H9 (cell line): ENCODE measurements at regions not wholly inside any gene's neighbourhood (a gene's known extent, or its start where the extent isn't known, plus 50 kb on each side); places are given as distances from the start of the nearest gene placed in this dataset.

Experiments used
- DNase-seq: peaks from one replicate; pipeline ENCODE4 v3.0.0-alpha.2; 2017
- H2AFZ ChIP-seq: one replicate; pipeline ENCODE4 v1.6.1; 2013; ENCODE audit warnings: mild to moderate bottlenecking, low read length, control low read depth, moderate library complexity
- H2AK5ac ChIP-seq: 2 replicates; pipeline ENCODE4 v1.6.1; 2013; ENCODE audit warnings: low read length, control low read depth, mixed read lengths; ENCODE audit not compliant: insufficient read length
- H2BK120ac ChIP-seq: one replicate; pipeline ENCODE4 v1.6.1; 2013; ENCODE audit warnings: low read depth, mild to moderate bottlenecking, low read length, control low read depth, inconsistent platforms; ENCODE audit not compliant: poor library complexity, severe bottlenecking
- H2BK12ac ChIP-seq: 2 replicates; pipeline ENCODE4 v1.6.1; 2013; ENCODE audit warnings: low read length, control low read depth, mixed read lengths, low read depth; ENCODE audit not compliant: insufficient read length
- H2BK15ac ChIP-seq: 2 replicates; pipeline ENCODE4 v1.6.1; 2013; ENCODE audit warnings: low read depth, low read length, control low read depth
- H2BK20ac ChIP-seq: one replicate; pipeline ENCODE4 v1.6.1; 2013; ENCODE audit warnings: low read depth, mild to moderate bottlenecking, low read length, control low read depth, inconsistent platforms; ENCODE audit not compliant: poor library complexity, severe bottlenecking
- H2BK5ac ChIP-seq: 2 replicates; pipeline ENCODE4 v1.6.1; 2013; ENCODE audit warnings: low read length, control low read depth, mixed read lengths; ENCODE audit not compliant: insufficient read length
- H3K14ac ChIP-seq: 2 replicates; pipeline ENCODE4 v1.6.1; 2013; ENCODE audit warnings: low read length, control low read depth; ENCODE audit not compliant: insufficient read depth
- H3K18ac ChIP-seq: 2 replicates; pipeline ENCODE4 v1.6.1; 2013; ENCODE audit warnings: low read depth, mild to moderate bottlenecking, mixed read lengths, low read length, control low read depth; ENCODE audit not compliant: insufficient read length
- H3K23ac ChIP-seq: 2 replicates; pipeline ENCODE4 v1.6.1; 2013; ENCODE audit warnings: low read length, control low read depth, mixed read lengths, low read depth; ENCODE audit not compliant: insufficient read length
- H3K23me2 ChIP-seq: 2 replicates; pipeline ENCODE4 v1.6.1; 2013; ENCODE audit warnings: low read depth, mild to moderate bottlenecking, mixed read lengths, low read length, control low read depth; ENCODE audit not compliant: insufficient read length, poor library complexity, severe bottlenecking
- H3K27ac ChIP-seq: 2 replicates; pipeline ENCODE4 v1.5.1; 2013; ENCODE audit warnings: low read length, control low read depth, mixed read lengths, low read depth; ENCODE audit not compliant: insufficient read length
- H3K27me3 ChIP-seq: 2 replicates; pipeline ENCODE4 v1.6.1; 2013; ENCODE audit warnings: low read length, control low read depth, inconsistent platforms; ENCODE audit not compliant: insufficient read depth
- H3K4ac ChIP-seq: 2 replicates; pipeline ENCODE4 v1.6.1; 2013; ENCODE audit warnings: low read depth, mild to moderate bottlenecking, control low read depth, inconsistent platforms, low read length, moderate library complexity
- H3K4me1 ChIP-seq: 2 replicates; pipeline ENCODE4 v1.6.1; 2013; ENCODE audit warnings: low read length, control low read depth, inconsistent platforms; ENCODE audit not compliant: insufficient read depth
- H3K4me2 ChIP-seq: 2 replicates; pipeline ENCODE4 v1.6.1; 2013; ENCODE audit warnings: low read length, control low read depth, mixed read lengths; ENCODE audit not compliant: insufficient read length, insufficient read depth
- H3K56ac ChIP-seq: 2 replicates; pipeline ENCODE4 v1.6.1; 2013; ENCODE audit warnings: low read depth, mild to moderate bottlenecking, mixed read lengths, low read length, control low read depth; ENCODE audit not compliant: insufficient read length
- H3K79me1 ChIP-seq: 2 replicates; pipeline ENCODE4 v1.6.1; 2013; ENCODE audit warnings: low read depth, mild to moderate bottlenecking, moderate library complexity, low read length, control low read depth, inconsistent platforms; ENCODE audit not compliant: insufficient read depth, poor library complexity, severe bottlenecking
- H3K79me2 ChIP-seq: 2 replicates; pipeline ENCODE4 v1.6.1; 2013; ENCODE audit warnings: low read length, control low read depth, inconsistent platforms; ENCODE audit not compliant: insufficient read depth
- H3K9ac ChIP-seq: 2 replicates; pipeline ENCODE4 v1.6.1; 2013; ENCODE audit warnings: low read length, control low read depth, mixed read lengths; ENCODE audit not compliant: insufficient read length; ENCODE audit errors: extremely low read depth
- H3K9me3 ChIP-seq: one replicate; pipeline ENCODE4 v1.6.1; 2013; ENCODE audit warnings: low read depth, low read length, inconsistent platforms; ENCODE audit not compliant: control insufficient read depth
- H3T11ph ChIP-seq: one replicate; pipeline ENCODE4 v1.6.1; 2013; ENCODE audit warnings: mild to moderate bottlenecking, low read length, control low read depth, inconsistent platforms
- H4K20me1 ChIP-seq: one replicate; pipeline ENCODE4 v1.6.1; 2013; ENCODE audit not compliant: control insufficient read depth, insufficient read length, insufficient read depth
- H4K5ac ChIP-seq: 2 replicates; pipeline ENCODE4 v1.6.1; 2013; ENCODE audit warnings: low read depth, mild to moderate bottlenecking, mixed read lengths, low read length, control low read depth; ENCODE audit not compliant: insufficient read length
- H4K8ac ChIP-seq: replicated peaks from 2 replicates; pipeline ENCODE4 v1.6.1; 2013; ENCODE audit warnings: low read length, control low read depth, mixed read lengths, low read depth; ENCODE audit not compliant: insufficient read length
- H4K91ac ChIP-seq: 2 replicates; pipeline ENCODE4 v1.6.1; 2013; ENCODE audit warnings: low read depth, mild to moderate bottlenecking, moderate library complexity, mixed read lengths, low read length, control low read depth; ENCODE audit not compliant: insufficient read length
- H3K27ac Mint-ChIP-seq, 3 experiments: 2 replicates in 2 of 3; 3 replicates in 1 of 3; pipeline ENCODE4 v1.8.0; 2020 to 2021; ENCODE audit warnings: mixed read lengths in 3 of 3, mild to moderate bottlenecking in 1 of 3, moderate library complexity in 1 of 3
- H3K27me3 Mint-ChIP-seq: 2 replicates; pipeline ENCODE4 v1.8.0; 2021; ENCODE audit warnings: low read depth, mild to moderate bottlenecking, moderate library complexity, mixed read lengths
- H3K36me3 Mint-ChIP-seq, 3 experiments: 2 replicates in 2 of 3; 3 replicates in 1 of 3; pipeline ENCODE4 v1.8.0; 2020 to 2021; ENCODE audit warnings: low read depth in 3 of 3, mixed read lengths in 3 of 3; ENCODE audit not compliant: insufficient read depth in 1 of 3
- H3K4me1 Mint-ChIP-seq, 2 experiments: 2 replicates each; pipeline ENCODE4 v1.8.0; 2020; ENCODE audit warnings: mixed read lengths in 2 of 2
- H3K4me3 Mint-ChIP-seq, 2 experiments: 2 replicates in 1 of 2; 3 replicates in 1 of 2; pipeline ENCODE4 v1.8.0; 2020 to 2021; ENCODE audit warnings: mild to moderate bottlenecking in 2 of 2, mixed read lengths in 2 of 2, moderate library complexity in 1 of 2
- H3K9me3 Mint-ChIP-seq, 2 experiments: 2 replicates in 1 of 2; 3 replicates in 1 of 2; pipeline ENCODE4 v1.8.0; 2020; ENCODE audit warnings: mild to moderate bottlenecking in 2 of 2, mixed read lengths in 2 of 2, moderate library complexity in 1 of 2
- WGBS: extraction: QIAGEN DNeasy Blood & Tissue Kit; methylation state at CpG from one replicate; pipeline ENCODE4 v1.1.7; 2013; ENCODE audit warnings: missing lambda C conversion rate, low lambda C conversion rate, mixed read lengths; ENCODE audit not compliant: insufficient read length; ENCODE audit errors: extremely low coverage; 5-methylcytosine and 5-hydroxymethylcytosine counted together
- TF ChIP-seq, protein P1 (sequence below): fragments of 200-600 bp; sonication (generic); conservative IDR thresholded peaks from 3 replicates; pipeline ENCODE4 v1.8.0; 2021; ENCODE audit warnings: antibody characterized with exemption, mild to moderate bottlenecking

DNA sequence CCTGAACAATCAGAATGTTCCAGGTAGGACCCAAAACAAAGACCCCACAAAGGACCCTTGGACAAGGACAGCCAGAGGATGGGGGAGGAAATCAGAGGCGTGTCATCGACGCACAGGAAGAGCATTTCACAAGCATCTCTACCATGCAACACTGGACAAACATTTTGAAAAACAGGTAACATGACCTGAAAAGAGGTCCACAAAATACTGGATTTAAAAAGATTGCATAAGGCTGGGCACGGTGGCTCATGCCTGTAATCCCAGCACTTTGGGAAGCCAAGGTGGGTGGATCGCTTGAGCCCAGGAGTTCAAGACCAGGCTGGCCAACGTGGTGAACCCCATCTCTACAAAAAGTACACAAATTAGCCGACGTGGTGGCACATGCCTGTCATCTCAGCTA, 60.5 kb upstream of the RNF32 start:
- H4K5ac ChIP-seq: no peak overlapping the region
- peaks cover 0 to under 1% (median under 1%) of the 10 kb centered on the region in 3 experiments; a peak in 3 of 7 replicates for H3K36me3 Mint-ChIP-seq
- peaks cover 10% of the 10 kb centered on the region; the same call in 1 of the 2 replicates for H3K4me1 ChIP-seq
- no peak overlapping the region for H2BK12ac ChIP-seq
- H3K18ac ChIP-seq: no peak overlapping the region
- H2BK15ac ChIP-seq: no peak overlapping the region
- no peak overlapping the region for H3T11ph ChIP-seq
- H3K4me1 Mint-ChIP-seq: peaks cover 43 to 55% of the 10 kb centered on the region in 2 experiments
- no peaks in the 10 kb centered on the region for H3K79me2 ChIP-seq
- no peak for DNase-seq
- no peak overlapping the region for H3K56ac ChIP-seq
- H2AFZ ChIP-seq: no peak overlapping the region
- no peak overlapping the region for H4K8ac ChIP-seq
- no peaks in the 10 kb centered on the region for H4K20me1 ChIP-seq
- no peak overlapping the region for H3K4me3 Mint-ChIP-seq
- H3K27me3 ChIP-seq: no peaks in the 10 kb centered on the region
- H4K91ac ChIP-seq: no peak overlapping the region
- H2BK5ac ChIP-seq: no peak overlapping the region
- TF ChIP-seq, protein P1, sequence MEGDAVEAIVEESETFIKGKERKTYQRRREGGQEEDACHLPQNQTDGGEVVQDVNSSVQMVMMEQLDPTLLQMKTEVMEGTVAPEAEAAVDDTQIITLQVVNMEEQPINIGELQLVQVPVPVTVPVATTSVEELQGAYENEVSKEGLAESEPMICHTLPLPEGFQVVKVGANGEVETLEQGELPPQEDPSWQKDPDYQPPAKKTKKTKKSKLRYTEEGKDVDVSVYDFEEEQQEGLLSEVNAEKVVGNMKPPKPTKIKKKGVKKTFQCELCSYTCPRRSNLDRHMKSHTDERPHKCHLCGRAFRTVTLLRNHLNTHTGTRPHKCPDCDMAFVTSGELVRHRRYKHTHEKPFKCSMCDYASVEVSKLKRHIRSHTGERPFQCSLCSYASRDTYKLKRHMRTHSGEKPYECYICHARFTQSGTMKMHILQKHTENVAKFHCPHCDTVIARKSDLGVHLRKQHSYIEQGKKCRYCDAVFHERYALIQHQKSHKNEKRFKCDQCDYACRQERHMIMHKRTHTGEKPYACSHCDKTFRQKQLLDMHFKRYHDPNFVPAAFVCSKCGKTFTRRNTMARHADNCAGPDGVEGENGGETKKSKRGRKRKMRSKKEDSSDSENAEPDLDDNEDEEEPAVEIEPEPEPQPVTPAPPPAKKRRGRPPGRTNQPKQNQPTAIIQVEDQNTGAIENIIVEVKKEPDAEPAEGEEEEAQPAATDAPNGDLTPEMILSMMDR: no peak
- H3K23ac ChIP-seq: no peak overlapping the region
- no peak overlapping the region for H3K4me2 ChIP-seq
- H3K9ac ChIP-seq: no peak overlapping the region
- no peak overlapping the region for H2BK20ac ChIP-seq
- no peaks in the 10 kb centered on the region; a peak in 1 of 5 replicates for H3K9me3 Mint-ChIP-seq
- no peak overlapping the region for H2BK120ac ChIP-seq
- peaks cover 66% of the 10 kb centered on the region for H3K27me3 Mint-ChIP-seq
- H3K27ac ChIP-seq: no peak overlapping the region
- no peaks in the 10 kb centered on the region for H3K9me3 ChIP-seq
- no peak overlapping the region for H2AK5ac ChIP-seq
- H3K14ac ChIP-seq: no peak overlapping the region
- no CpG with 5 or more reads among the region's 8 CpGs for WGBS
- H3K23me2 ChIP-seq: no peaks in the 10 kb centered on the region
- peak overlapping the region in 1 of 3 experiments; percentile 52; a peak in 1 of 7 replicates for H3K27ac Mint-ChIP-seq
- no peaks in the 10 kb centered on the region for H3K79me1 ChIP-seq
- H3K4ac ChIP-seq: no peak overlapping the region
